Neural crest cell (in vitro differentiated cells): ENCODE measurements at regions not wholly inside any gene's neighbourhood (a gene's known extent, or its start where the extent isn't known, plus 50 kb on each side); places are given as distances from the start of the nearest gene placed in this dataset.

ENCODE experiments used
- DNase-seq: peaks from one replicate; pipeline ENCODE4 v3.0.0; 2021; ENCODE audit warnings: low read depth, mixed read lengths, low spot score
- H3K27ac Mint-ChIP-seq: one replicate; pipeline ENCODE4 v1.8.0; 2021; ENCODE audit warnings: mild to moderate bottlenecking, mixed read lengths; ENCODE audit not compliant: unreplicated experiment
- H3K27me3 Mint-ChIP-seq: 2 replicates; pipeline ENCODE4 v1.8.0; 2021; ENCODE audit warnings: low read depth, mild to moderate bottlenecking, mixed read lengths
- H3K36me3 Mint-ChIP-seq: 2 replicates; pipeline ENCODE4 v1.8.0; 2021; ENCODE audit warnings: low read depth, mild to moderate bottlenecking, mixed read lengths
- H3K4me1 Mint-ChIP-seq: 2 replicates; pipeline ENCODE4 v1.8.0; 2021; ENCODE audit warnings: mixed read lengths
- H3K4me3 Mint-ChIP-seq: one replicate; pipeline ENCODE4 v1.8.0; 2021; ENCODE audit warnings: mild to moderate bottlenecking, mixed read lengths
- H3K9me3 Mint-ChIP-seq: 2 replicates; pipeline ENCODE4 v1.8.0; 2021; ENCODE audit warnings: mixed read lengths
- TF ChIP-seq, protein P1 (sequence below): fragments of 200-600 bp; sonication (generic); conservative IDR thresholded peaks from 2 replicates; pipeline ENCODE4 v1.5.0; 2021; ENCODE audit warnings: antibody characterized with exemption, mild to moderate bottlenecking

DNA sequence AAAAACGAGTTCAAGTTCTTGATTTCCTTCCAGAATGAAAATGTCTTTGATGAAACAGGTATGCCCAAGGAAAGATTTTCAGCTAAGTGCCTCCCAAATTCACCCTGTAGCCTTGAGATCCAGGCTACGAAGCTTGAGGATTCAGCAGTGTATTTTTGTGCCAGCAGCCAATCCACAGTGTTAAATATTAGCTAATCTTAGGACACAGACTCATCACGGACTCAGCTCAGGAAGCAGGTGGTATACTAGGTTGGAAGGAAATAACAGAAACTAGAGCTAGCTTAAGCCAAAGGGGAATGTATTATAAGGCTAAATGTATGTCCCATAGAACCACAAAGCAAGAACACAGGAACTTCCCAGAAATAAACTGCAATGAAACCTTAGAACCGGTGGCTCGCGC is 151.0 kb upstream of the PRSS1 start:
- TF ChIP-seq, protein P1, sequence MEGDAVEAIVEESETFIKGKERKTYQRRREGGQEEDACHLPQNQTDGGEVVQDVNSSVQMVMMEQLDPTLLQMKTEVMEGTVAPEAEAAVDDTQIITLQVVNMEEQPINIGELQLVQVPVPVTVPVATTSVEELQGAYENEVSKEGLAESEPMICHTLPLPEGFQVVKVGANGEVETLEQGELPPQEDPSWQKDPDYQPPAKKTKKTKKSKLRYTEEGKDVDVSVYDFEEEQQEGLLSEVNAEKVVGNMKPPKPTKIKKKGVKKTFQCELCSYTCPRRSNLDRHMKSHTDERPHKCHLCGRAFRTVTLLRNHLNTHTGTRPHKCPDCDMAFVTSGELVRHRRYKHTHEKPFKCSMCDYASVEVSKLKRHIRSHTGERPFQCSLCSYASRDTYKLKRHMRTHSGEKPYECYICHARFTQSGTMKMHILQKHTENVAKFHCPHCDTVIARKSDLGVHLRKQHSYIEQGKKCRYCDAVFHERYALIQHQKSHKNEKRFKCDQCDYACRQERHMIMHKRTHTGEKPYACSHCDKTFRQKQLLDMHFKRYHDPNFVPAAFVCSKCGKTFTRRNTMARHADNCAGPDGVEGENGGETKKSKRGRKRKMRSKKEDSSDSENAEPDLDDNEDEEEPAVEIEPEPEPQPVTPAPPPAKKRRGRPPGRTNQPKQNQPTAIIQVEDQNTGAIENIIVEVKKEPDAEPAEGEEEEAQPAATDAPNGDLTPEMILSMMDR, result no peak
- Mint-ChIP-seq H3K9me3 (no peaks in the 10 kb centered on the region), H3K4me1 (no peaks in the 10 kb centered on the region), H3K4me3 (no peak overlapping the region), H3K36me3 (no peaks in the 10 kb centered on the region), H3K27ac (no peak overlapping the region), H3K27me3 (peaks cover 60% of the 10 kb centered on the region)
- no peak for DNase-seq

DNA sequence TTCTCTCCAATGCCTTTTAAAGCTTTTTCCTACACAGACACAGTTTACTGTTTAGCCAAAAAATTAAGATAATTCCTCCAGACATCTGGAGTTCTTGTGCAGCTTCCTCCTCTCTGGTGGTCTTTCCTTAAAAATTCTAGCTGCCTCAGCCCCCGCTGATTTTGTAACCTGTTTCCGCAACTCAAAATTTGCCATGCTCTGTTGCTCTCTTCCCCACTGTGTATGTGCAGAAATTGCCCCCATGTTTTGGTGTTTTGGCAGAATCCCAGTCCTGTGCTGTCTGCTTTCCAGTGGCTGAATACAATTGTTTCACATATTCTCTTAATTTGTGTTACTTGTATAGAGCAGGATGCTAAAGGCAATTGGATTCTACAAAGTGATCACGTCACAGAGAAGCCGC is 151.7 kb upstream of the PRSS1 start:
- Mint-ChIP-seq H3K27ac (no peak overlapping the region), H3K9me3 (no peaks in the 10 kb centered on the region), H3K36me3 (no peaks in the 10 kb centered on the region), H3K4me1 (no peaks in the 10 kb centered on the region), H3K27me3 (peaks cover 55% of the 10 kb centered on the region), H3K4me3 (no peak overlapping the region)
- no peak for DNase-seq
- TF ChIP-seq, protein P1, result no peak

DNA sequence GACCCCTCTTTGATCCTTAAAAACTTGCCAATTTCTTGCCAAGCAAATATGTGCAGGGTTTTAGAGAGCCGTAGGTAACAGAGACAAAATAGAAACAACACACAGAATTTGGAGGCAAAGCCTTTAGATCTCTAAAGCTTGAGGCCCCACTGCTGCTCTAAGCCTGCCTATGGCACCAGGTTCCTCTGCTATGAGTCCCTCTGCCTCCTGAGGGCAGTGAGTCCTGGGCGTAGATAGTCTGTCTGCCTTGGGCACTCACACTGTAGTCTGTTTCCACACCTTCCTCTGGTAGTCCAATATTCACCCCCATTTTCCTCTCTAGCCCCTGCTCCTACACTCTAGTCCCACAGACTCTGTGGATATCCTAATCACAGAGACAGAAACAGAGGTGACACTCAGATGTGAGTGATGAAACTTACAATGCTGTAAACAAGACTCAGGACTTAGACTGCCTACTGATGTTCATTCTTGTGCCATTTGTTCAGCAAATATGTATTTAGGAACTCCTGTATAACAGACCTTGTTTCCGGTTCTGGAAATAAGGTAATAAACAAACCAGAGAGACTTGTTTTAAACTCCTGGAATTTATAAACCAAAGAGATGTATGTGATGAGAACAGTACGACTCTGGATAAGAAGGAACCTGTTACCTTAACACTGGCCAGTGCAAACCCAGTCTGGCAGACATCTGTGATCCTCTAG is 153.3 kb upstream of the PRSS1 start:
- H3K4me3 Mint-ChIP-seq, result no peak overlapping the region
- no peak for DNase-seq
- H3K27ac Mint-ChIP-seq, result no peak overlapping the region
- H3K4me1 Mint-ChIP-seq, result no peaks in the 10 kb centered on the region
- no peaks in the 10 kb centered on the region for H3K36me3 Mint-ChIP-seq
- no peaks in the 10 kb centered on the region for H3K9me3 Mint-ChIP-seq
- TF ChIP-seq, protein P1, result no peak
- H3K27me3 Mint-ChIP-seq, result peaks cover 45% of the 10 kb centered on the region

DNA sequence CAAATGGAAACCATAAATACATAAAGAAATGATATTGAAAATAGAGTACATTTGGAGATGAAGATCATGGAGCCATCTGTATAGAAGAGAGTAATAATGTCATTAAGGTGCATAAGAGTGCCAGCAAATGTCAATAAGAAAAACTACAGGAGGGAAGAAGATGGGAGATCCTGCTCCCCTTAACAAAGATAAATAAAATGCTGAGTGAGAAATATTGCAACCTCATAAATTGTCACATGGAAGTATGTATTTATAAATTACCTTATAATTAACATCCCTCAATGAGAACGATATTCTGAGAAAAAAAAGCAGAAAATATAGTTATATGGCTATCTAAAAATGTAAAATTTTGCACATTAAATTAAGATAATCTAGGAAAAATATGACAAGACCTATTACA is 155.2 kb upstream of the PRSS1 start:
- Mint-ChIP-seq H3K4me3 (no peak overlapping the region), H3K4me1 (no peaks in the 10 kb centered on the region), H3K9me3 (no peaks in the 10 kb centered on the region), H3K27ac (no peak overlapping the region), H3K27me3 (peaks cover 34% of the 10 kb centered on the region), H3K36me3 (no peaks in the 10 kb centered on the region)
- no peak for DNase-seq
- TF ChIP-seq, protein P1, result no peak

DNA sequence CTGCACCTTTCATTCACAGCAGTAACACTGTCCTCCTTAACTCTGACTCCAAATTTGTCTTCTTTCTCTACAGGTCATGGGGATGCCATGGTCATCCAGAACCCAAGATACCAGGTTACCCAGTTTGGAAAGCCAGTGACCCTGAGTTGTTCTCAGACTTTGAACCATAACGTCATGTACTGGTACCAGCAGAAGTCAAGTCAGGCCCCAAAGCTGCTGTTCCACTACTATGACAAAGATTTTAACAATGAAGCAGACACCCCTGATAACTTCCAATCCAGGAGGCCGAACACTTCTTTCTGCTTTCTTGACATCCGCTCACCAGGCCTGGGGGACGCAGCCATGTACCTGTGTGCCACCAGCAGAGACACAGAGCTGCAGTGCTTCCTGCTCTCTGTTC is 156.2 kb upstream of the PRSS1 start:
- TF ChIP-seq, protein P1, result no peak
- Mint-ChIP-seq H3K27me3 (peaks cover 29% of the 10 kb centered on the region), H3K27ac (no peak overlapping the region), H3K4me1 (no peaks in the 10 kb centered on the region), H3K36me3 (no peaks in the 10 kb centered on the region), H3K9me3 (no peaks in the 10 kb centered on the region), H3K4me3 (no peak overlapping the region)
- DNase-seq, result no peak
